B cell (primary cell): ENCODE measurements at regions not wholly inside any gene's neighbourhood (a gene's known extent, or its start where the extent isn't known, plus 50 kb on each side); places are given as distances from the start of the nearest gene placed in this dataset.

Source experiments
- ATAC-seq: fragments of 200-7000 bp; cut with Tn5 transposase; one replicate; pipeline ENCODE4 v1.10.0; 2021; ENCODE audit warnings: low read depth, mild to moderate bottlenecking, moderate number of reproducible peaks, moderate library complexity
- CTCF ChIA-PET: fragments of 350-600 bp; sonication (Branson Sonifier 250); formaldehyde crosslinking; loops from one replicate; lab custom pipeline; 2021; ENCODE audit warnings: antibody characterized with exemption, inconsistent platforms; lab: Charles Lee
- POLR2A ChIA-PET: fragments of 350-600 bp; sonication (Branson Sonifier 250); formaldehyde crosslinking; loops from one replicate; lab custom pipeline; 2021; ENCODE audit warnings: antibody characterized with exemption; lab: Charles Lee
- DNase-seq: peaks from one replicate; pipeline ENCODE4 v3.0.0; 2013
- H2AFZ ChIP-seq: 2 replicates; pipeline ENCODE4 v1.6.1; 2012; ENCODE audit warnings: mild to moderate bottlenecking, low read depth, low read length; ENCODE audit not compliant: insufficient read depth, poor library complexity, severe bottlenecking
- H3K27ac ChIP-seq, 2 donors: 1 replicate in 1 of 2; 2 replicates in 1 of 2; pipeline ENCODE4 v1.5.1; 2012 to 2013; ENCODE audit warnings: low read length in 2 of 2, mild to moderate bottlenecking in 2 of 2, moderate library complexity in 1 of 2
- H3K27me3 ChIP-seq, 4 experiments: fragments of 200-600 bp in 1 of 4; sonication (generic) in 1 of 4; replicated peaks in 1 of 4; 1 replicate in 2 of 4; 2 replicates in 2 of 4; pipeline versions ENCODE4 v1.6.1 to v1.7.0; 2013 to 2016; ENCODE audit warnings: low read length in 3 of 4, mild to moderate bottlenecking in 2 of 4, mixed read lengths in 1 of 4, moderate library complexity in 1 of 4; ENCODE audit not compliant: insufficient read depth in 4 of 4, control insufficient read depth in 3 of 4; ENCODE audit errors: control extremely low read depth in 1 of 4
- H3K36me3 ChIP-seq, 2 experiments: replicated peaks in 1 of 2; 1 replicate in 1 of 2; 2 replicates in 1 of 2; pipeline versions ENCODE4 v1.6.1 to v1.7.1; 2013; ENCODE audit warnings: low read length in 1 of 2; ENCODE audit not compliant: insufficient read depth in 2 of 2, control insufficient read depth in 1 of 2; ENCODE audit errors: control extremely low read depth in 1 of 2, extremely low read depth in 1 of 2
- H3K4me1 ChIP-seq, 2 donors: fragments of 200-600 bp in 1 of 2; sonication (generic) in 1 of 2; 1 replicate in 1 of 2; 2 replicates in 1 of 2; pipeline versions ENCODE4 v1.5.1 to v1.6.1; 2013 to 2017; ENCODE audit warnings: low read length in 2 of 2; ENCODE audit not compliant: control insufficient read depth in 2 of 2, insufficient read depth in 2 of 2
- H3K4me2 ChIP-seq: replicated peaks from 2 replicates; pipeline ENCODE3; 2012; ENCODE audit warnings: mild to moderate bottlenecking, low read depth, low read length; ENCODE audit not compliant: poor library complexity, severe bottlenecking
- H3K4me3 ChIP-seq, 5 experiments: fragments of 200-600 bp in 1 of 5; sonication (generic) in 1 of 5; 1 replicate in 3 of 5; 2 replicates in 2 of 5; pipeline versions ENCODE4 v1.5.1 to v1.7.0; 2011 to 2016; ENCODE audit warnings: low read length in 4 of 5, mild to moderate bottlenecking in 4 of 5, low read depth in 2 of 5, control low read depth in 1 of 5, moderate library complexity in 1 of 5; ENCODE audit not compliant: insufficient read depth in 1 of 5; ENCODE audit errors: control extremely low read depth in 1 of 5, extremely low read depth in 1 of 5
- H3K79me2 ChIP-seq: fragments of 200-600 bp; sonication (generic); one replicate; pipeline ENCODE4 v1.6.0; 2016; ENCODE audit warnings: low read length; ENCODE audit not compliant: control insufficient read depth, insufficient read depth
- H3K9ac ChIP-seq: fragments of 200-600 bp; sonication (generic); 2 replicates; pipeline ENCODE4 v1.6.1; 2017; ENCODE audit warnings: mild to moderate bottlenecking, low read length, moderate library complexity
- H3K9me3 ChIP-seq, 3 donors: one replicate each; pipeline versions ENCODE4 v1.6.1 to v1.7.1; 2013; ENCODE audit warnings: low read length in 2 of 3; ENCODE audit not compliant: control insufficient read depth in 2 of 3, insufficient read depth in 1 of 3; ENCODE audit errors: control extremely low read depth in 1 of 3
- H4K20me1 ChIP-seq: 2 replicates; pipeline ENCODE4 v1.6.0; 2012; ENCODE audit warnings: mild to moderate bottlenecking, low read length; ENCODE audit not compliant: insufficient read depth, control insufficient read depth, poor library complexity, severe bottlenecking
- H3K27ac Mint-ChIP-seq: one replicate; pipeline ENCODE4 v1.8.0; 2021; ENCODE audit warnings: mixed read lengths
- H3K27me3 Mint-ChIP-seq: one replicate; pipeline ENCODE4 v1.8.0; 2021; ENCODE audit warnings: mixed read lengths
- H3K4me1 Mint-ChIP-seq: one replicate; pipeline ENCODE4 v1.8.0; 2021; ENCODE audit warnings: mixed read lengths
- H3K4me3 Mint-ChIP-seq: one replicate; pipeline ENCODE4 v1.8.0; 2021; ENCODE audit warnings: mixed read lengths
- H3K9me3 Mint-ChIP-seq: one replicate; pipeline ENCODE4 v1.8.0; 2022; ENCODE audit warnings: mixed read lengths; ENCODE audit not compliant: insufficient read depth
- CTCF ChIP-seq: fragments of 200-600 bp; IDR thresholded peaks from one replicate; pipeline ENCODE4 v1.8.0; 2022; ENCODE audit warnings: antibody characterized with exemption, mild to moderate bottlenecking
- EZH2 ChIP-seq: IDR thresholded peaks from 2 replicates; pipeline ENCODE4 v1.6.1; 2012; ENCODE audit warnings: borderline replicate concordance, low read depth, mild to moderate bottlenecking, moderate library complexity, low read length; ENCODE audit not compliant: insufficient read depth, poor library complexity, severe bottlenecking
- WGBS: methylation state at CpG from one replicate; pipeline ENCODE4 v1.1.5; 2013; ENCODE audit warnings: missing lambda C conversion rate; ENCODE audit not compliant: insufficient coverage; 5-methylcytosine and 5-hydroxymethylcytosine counted together
- intact Hi-C: fragments of 100-400 bp; cut with micrococcal nuclease; formaldehyde crosslinking; loops from one replicate; pipeline ENCODE4 v1.10.0; 2022

GRCh38 chr6:54758340-54758739 is 88.2 kb upstream of the FAM83B start:
- POLR2A ChIA-PET, result no interaction called here

GRCh38 chr6:54768494-54768893 is 78.1 kb upstream of the FAM83B start:
- Mint-ChIP-seq H3K27me3 (no peaks in the 10 kb centered on the region), H3K4me3 (no peak overlapping the region), H3K9me3 (peaks cover 5% of the 10 kb centered on the region), H3K4me1 (no peaks in the 10 kb centered on the region), H3K27ac (no peak overlapping the region)
- no peaks in the 10 kb centered on the region for H4K20me1 ChIP-seq
- ATAC-seq (no peak), DNase-seq (no peak)
- no peak overlapping the region for H3K9ac ChIP-seq
- H3K27ac ChIP-seq, result no peak overlapping the region
- no peak for TF ChIP-seq EZH2
- TF ChIP-seq CTCF, result no peak
- H3K79me2 ChIP-seq, result no peaks in the 10 kb centered on the region
- WGBS, result no CpG with 5 or more reads among the region's 1 CpG
- ChIA-PET CTCF (no interaction called here), POLR2A (no interaction called here)
- peaks cover 0 to 4% (median 0%) of the 10 kb centered on the region in 3 donors for H3K9me3 ChIP-seq
- H3K36me3 ChIP-seq, result no peaks in the 10 kb centered on the region
- H2AFZ ChIP-seq, result no peak overlapping the region
- intact Hi-C loops, result no loop called here
- no peaks in the 10 kb centered on the region for H3K27me3 ChIP-seq
- H3K4me3 ChIP-seq, result no peak overlapping the region
- H3K4me2 ChIP-seq, result no peak overlapping the region
- H3K4me1 ChIP-seq, result no peaks in the 10 kb centered on the region

More at GRCh38 chr6:54758340-54758739, 88.2 kb upstream of the FAM83B start:
- intact Hi-C loops, result no loop called here
- no peak overlapping the region for H3K27ac Mint-ChIP-seq
- DNase-seq (no peak), ATAC-seq (no peak)
- no peaks in the 10 kb centered on the region for H3K4me1 ChIP-seq
- 75% methylated on average over 2 of the region's 2 CpGs for WGBS
- H3K36me3 ChIP-seq, result no peaks in the 10 kb centered on the region
- no peak overlapping the region for H3K9ac ChIP-seq
- peaks cover 2% of the 10 kb centered on the region for H3K9me3 Mint-ChIP-seq
- no peaks in the 10 kb centered on the region for H3K27me3 Mint-ChIP-seq
- no peaks in the 10 kb centered on the region for H4K20me1 ChIP-seq
- H3K79me2 ChIP-seq, result no peaks in the 10 kb centered on the region
- peaks cover 0 to 3% (median 0%) of the 10 kb centered on the region in 3 donors for H3K9me3 ChIP-seq
- no peak overlapping the region for H3K4me3 Mint-ChIP-seq
- TF ChIP-seq EZH2, result no peak
- TF ChIP-seq CTCF, result no peak
- no peak overlapping the region for H3K4me3 ChIP-seq
- H3K4me2 ChIP-seq, result no peak overlapping the region
- no peaks in the 10 kb centered on the region for H3K4me1 Mint-ChIP-seq
- H3K27ac ChIP-seq, result no peak overlapping the region
- CTCF ChIA-PET, result no interaction called here
- no peaks in the 10 kb centered on the region for H3K27me3 ChIP-seq
- H2AFZ ChIP-seq, result no peak overlapping the region
